GM23338 (cell line): ENCODE measurements at regions not wholly inside any gene's neighbourhood (a gene's known extent, or its start where the extent isn't known, plus 50 kb on each side); places are given as distances from the start of the nearest gene placed in this dataset.

Experiments
- CREB1 ChIP-seq: fragments of 250-450 bp; sonication (Bioruptor Pico); IDR thresholded peaks from 2 replicates; pipeline ENCODE4 v1.5.0; 2020; ENCODE audit warnings: low read depth, mild to moderate bottlenecking, moderate library complexity
- CTCF ChIP-seq, 2 experiments: fragments of 200-600 bp in 1 of 2; sonication (generic) in 1 of 2; conservative IDR thresholded peaks; 2 replicates each; pipeline versions ENCODE4 v1.5.1 to v1.6.1; 2016 to 2017; ENCODE audit warnings: antibody characterized with exemption in 2 of 2, low read depth in 2 of 2, mild to moderate bottlenecking in 2 of 2, moderate library complexity in 1 of 2
- EZH2 ChIP-seq: fragments of 200-600 bp; sonication (generic); IDR thresholded peaks from one replicate; pipeline ENCODE4 v1.8.0; 2017; ENCODE audit warnings: antibody characterized with exemption, mild to moderate bottlenecking, low read depth; ENCODE audit not compliant: unreplicated experiment
- EZH2phosphoT487 ChIP-seq: fragments of 200-600 bp; sonication (generic); IDR thresholded peaks from one replicate; pipeline ENCODE4 v1.8.1; 2018; ENCODE audit warnings: antibody characterized with exemption; ENCODE audit not compliant: unreplicated experiment
- JUNB ChIP-seq: IDR thresholded peaks from one replicate; pipeline ENCODE4 v1.6.1; 2016; ENCODE audit warnings: antibody characterized with exemption; ENCODE audit not compliant: unreplicated experiment
- POLR2AphosphoS5 ChIP-seq: IDR thresholded peaks from 2 replicates; pipeline ENCODE4 v1.6.1; 2016; ENCODE audit warnings: antibody characterized with exemption, low read depth
- REST ChIP-seq: IDR thresholded peaks from one replicate; pipeline ENCODE4 v1.6.1; 2018; ENCODE audit warnings: antibody characterized with exemption; ENCODE audit not compliant: unreplicated experiment
- STAT1 ChIP-seq: IDR thresholded peaks from one replicate; pipeline ENCODE4 v1.6.1; 2016; ENCODE audit warnings: antibody characterized with exemption; ENCODE audit not compliant: unreplicated experiment
- ZNF114 ChIP-seq: fragments of 250-450 bp; sonication (Bioruptor Pico); IDR thresholded peaks from 2 replicates; pipeline ENCODE4 v1.5.0; 2020; ENCODE audit warnings: mild to moderate bottlenecking, moderate library complexity
- TF ChIP-seq, protein P1 (sequence below): IDR thresholded peaks from 2 replicates; pipeline ENCODE4 v1.6.1; 2016; ENCODE audit warnings: antibody characterized with exemption

GRCh38 chr5:82917584-82917983 is 159.6 kb downstream of the TMEM167A start:
- no peak for TF ChIP-seq CTCF (conservative IDR thresholded peaks at IDR 0.05; ENCODE audit: low read depth in 2 of 2)
- no peak for TF ChIP-seq STAT1
- TF ChIP-seq POLR2AphosphoS5, result no peak
- no peak for TF ChIP-seq EZH2phosphoT487
- no peak for TF ChIP-seq EZH2
- no peak for TF ChIP-seq CREB1 (CRISPR knock-in tag)
- TF ChIP-seq, protein P1, sequence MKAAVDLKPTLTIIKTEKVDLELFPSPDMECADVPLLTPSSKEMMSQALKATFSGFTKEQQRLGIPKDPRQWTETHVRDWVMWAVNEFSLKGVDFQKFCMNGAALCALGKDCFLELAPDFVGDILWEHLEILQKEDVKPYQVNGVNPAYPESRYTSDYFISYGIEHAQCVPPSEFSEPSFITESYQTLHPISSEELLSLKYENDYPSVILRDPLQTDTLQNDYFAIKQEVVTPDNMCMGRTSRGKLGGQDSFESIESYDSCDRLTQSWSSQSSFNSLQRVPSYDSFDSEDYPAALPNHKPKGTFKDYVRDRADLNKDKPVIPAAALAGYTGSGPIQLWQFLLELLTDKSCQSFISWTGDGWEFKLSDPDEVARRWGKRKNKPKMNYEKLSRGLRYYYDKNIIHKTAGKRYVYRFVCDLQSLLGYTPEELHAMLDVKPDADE, result no peak
- no peak for TF ChIP-seq ZNF114
- TF ChIP-seq REST, result no peak
- TF ChIP-seq JUNB, result no peak
